ENCODE measurements at regions not wholly inside any gene's neighbourhood (a gene's known extent, or its start where the extent isn't known, plus 50 kb on each side); places are given as distances from the start of the nearest gene placed in this dataset.

GRCh38 chr12:60075091-60075490, 479.3 kb downstream of the SLC16A7 start:
- TF ChIP-seq CTCF (IDR thresholded peaks at IDR 0.05) = no peak
- no peak for TF ChIP-seq EZH2 (IDR thresholded peaks at IDR 0.05)
